GM12878 (cell line): ENCODE measurements at regions not wholly inside any gene's neighbourhood (a gene's known extent, or its start where the extent isn't known, plus 50 kb on each side); places are given as distances from the start of the nearest gene placed in this dataset.

ENCODE experiments used
- CTCF ChIP-seq, 3 experiments: IDR thresholded peaks in 2 of 3; conservative IDR thresholded peaks in 1 of 3; 2 replicates each; pipeline ENCODE4 v1.5.1; 2011; ENCODE audit warnings: low read depth in 3 of 3, low read length in 3 of 3, mild to moderate bottlenecking in 3 of 3, control low read depth in 2 of 3, moderate library complexity in 2 of 3, inconsistent platforms in 1 of 3, mixed read lengths in 1 of 3; ENCODE audit not compliant: control insufficient read depth in 2 of 3, insufficient read depth in 1 of 3; ENCODE audit errors: extremely low read depth in 1 of 3
- EP300 ChIP-seq, 2 experiments: fragments of 150-350 bp in 1 of 2; IDR thresholded peaks; 2 replicates each; pipeline ENCODE4 v1.6.1; 2011 to 2012; ENCODE audit warnings: low read depth in 2 of 2, low read length in 2 of 2, borderline replicate concordance in 1 of 2, improper control_type of control experiment in 1 of 2, inconsistent platforms in 1 of 2; ENCODE audit not compliant: control insufficient read depth in 1 of 2
- NR2F1 ChIP-seq: fragments of 450-650 bp; conservative IDR thresholded peaks from 2 replicates; pipeline ENCODE4 v1.6.1; 2017; ENCODE audit warnings: mild to moderate bottlenecking
- PML ChIP-seq: IDR thresholded peaks from 2 replicates; pipeline ENCODE4 v1.6.1; 2012; ENCODE audit warnings: low read length, inconsistent platforms
- STAT1 ChIP-seq: fragments of 450-650 bp; conservative IDR thresholded peaks from 2 replicates; pipeline ENCODE4 v1.6.1; 2014; ENCODE audit warnings: antibody characterized with exemption, mild to moderate bottlenecking

GRCh38 chr11:95306801-95307200 is 75.8 kb upstream of the SESN3 start:
- TF ChIP-seq EP300 (IDR thresholded peaks at IDR 0.05; ENCODE audit: borderline replicate concordance in 1 of 2, control insufficient read depth in 1 of 2, low read depth in 2 of 2, low read length in 2 of 2) (no peak), CTCF (IDR thresholded peaks at IDR 0.05 in 2 of 3, conservative IDR thresholded peaks at IDR 0.05 in 1 of 3; ENCODE audit: control insufficient read depth in 2 of 3, extremely low read depth in 1 of 3, insufficient read depth in 1 of 3, low read depth in 3 of 3, low read length in 3 of 3) (no peak), PML (no peak), NR2F1 (no peak), STAT1 (no peak)
